ENCODE measurements at regions not wholly inside any gene's neighbourhood (a gene's known extent, or its start where the extent isn't known, plus 50 kb on each side); places are given as distances from the start of the nearest gene placed in this dataset.

DNA sequence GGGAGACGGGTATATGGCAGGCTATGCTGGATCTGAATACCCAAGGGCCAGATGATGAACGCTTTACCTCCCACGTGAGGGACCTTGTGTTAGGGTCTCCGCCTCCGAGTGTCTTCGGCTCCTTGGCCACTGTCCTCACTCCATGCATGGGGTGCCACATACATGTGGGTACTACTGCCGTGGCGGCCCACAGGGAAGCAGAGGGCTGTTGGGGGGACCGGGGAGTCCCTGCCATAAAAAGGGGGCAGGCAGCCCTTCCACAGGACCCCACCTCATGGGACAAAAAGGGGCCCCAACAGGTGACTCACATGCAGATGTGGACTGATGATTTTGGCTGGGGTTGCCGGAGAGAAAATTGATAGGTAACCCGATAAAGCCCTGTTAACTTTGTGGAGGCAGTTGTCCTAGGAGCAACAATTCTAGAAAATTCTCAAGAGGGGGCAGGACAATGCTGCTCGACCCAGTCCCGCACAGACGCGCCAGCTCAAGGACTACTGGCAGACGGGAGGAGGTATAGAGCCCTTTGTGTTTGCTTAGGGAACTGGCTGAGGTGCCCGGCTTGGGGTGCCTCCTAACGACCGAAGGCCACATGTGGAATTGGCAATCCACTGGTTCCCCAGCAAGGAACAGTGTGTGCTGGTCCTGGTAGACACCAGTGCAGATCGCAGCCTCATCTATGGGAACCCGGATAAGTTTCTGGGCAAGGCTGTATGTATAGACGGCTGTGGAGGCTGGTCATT, 695.7 kb upstream of the AGA start:
- H3K36me3 ChIP-seq = no peaks in the 10 kb centered on the region
- TF ChIP-seq, protein P1, sequence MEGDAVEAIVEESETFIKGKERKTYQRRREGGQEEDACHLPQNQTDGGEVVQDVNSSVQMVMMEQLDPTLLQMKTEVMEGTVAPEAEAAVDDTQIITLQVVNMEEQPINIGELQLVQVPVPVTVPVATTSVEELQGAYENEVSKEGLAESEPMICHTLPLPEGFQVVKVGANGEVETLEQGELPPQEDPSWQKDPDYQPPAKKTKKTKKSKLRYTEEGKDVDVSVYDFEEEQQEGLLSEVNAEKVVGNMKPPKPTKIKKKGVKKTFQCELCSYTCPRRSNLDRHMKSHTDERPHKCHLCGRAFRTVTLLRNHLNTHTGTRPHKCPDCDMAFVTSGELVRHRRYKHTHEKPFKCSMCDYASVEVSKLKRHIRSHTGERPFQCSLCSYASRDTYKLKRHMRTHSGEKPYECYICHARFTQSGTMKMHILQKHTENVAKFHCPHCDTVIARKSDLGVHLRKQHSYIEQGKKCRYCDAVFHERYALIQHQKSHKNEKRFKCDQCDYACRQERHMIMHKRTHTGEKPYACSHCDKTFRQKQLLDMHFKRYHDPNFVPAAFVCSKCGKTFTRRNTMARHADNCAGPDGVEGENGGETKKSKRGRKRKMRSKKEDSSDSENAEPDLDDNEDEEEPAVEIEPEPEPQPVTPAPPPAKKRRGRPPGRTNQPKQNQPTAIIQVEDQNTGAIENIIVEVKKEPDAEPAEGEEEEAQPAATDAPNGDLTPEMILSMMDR (IDR thresholded peaks at IDR 0.05; ENCODE audit: low read depth, low read length) = no peak

GRCh38 chr4:178138491-178138890, 696.3 kb upstream of the AGA start:
- TF ChIP-seq, protein P1 (IDR thresholded peaks at IDR 0.05; ENCODE audit: low read depth, low read length) = no peak
- DNase-seq = no peak
- no peak overlapping the region for H3K4me3 ChIP-seq (ENCODE audit: low read depth, low read length)
- H3K27me3 ChIP-seq (ENCODE audit: insufficient read depth, low read depth, severe bottlenecking) = peaks cover 98% of the 10 kb centered on the region
- no peak overlapping the region for H3K27ac ChIP-seq
- peaks cover 3% of the 10 kb centered on the region for H3K9me3 ChIP-seq (ENCODE audit: severe bottlenecking)
- H3K36me3 ChIP-seq = no peaks in the 10 kb centered on the region

More for the DNA sequence above, 695.7 kb upstream of the AGA start:
- DNase-seq = no peak
- no peak overlapping the region for H3K4me3 ChIP-seq (ENCODE audit: low read depth, low read length)
- H3K9me3 ChIP-seq (ENCODE audit: severe bottlenecking) = peaks cover 3% of the 10 kb centered on the region
- peaks cover 94% of the 10 kb centered on the region for H3K27me3 ChIP-seq (ENCODE audit: insufficient read depth, low read depth, severe bottlenecking)
- no peak overlapping the region for H3K27ac ChIP-seq

DNA sequence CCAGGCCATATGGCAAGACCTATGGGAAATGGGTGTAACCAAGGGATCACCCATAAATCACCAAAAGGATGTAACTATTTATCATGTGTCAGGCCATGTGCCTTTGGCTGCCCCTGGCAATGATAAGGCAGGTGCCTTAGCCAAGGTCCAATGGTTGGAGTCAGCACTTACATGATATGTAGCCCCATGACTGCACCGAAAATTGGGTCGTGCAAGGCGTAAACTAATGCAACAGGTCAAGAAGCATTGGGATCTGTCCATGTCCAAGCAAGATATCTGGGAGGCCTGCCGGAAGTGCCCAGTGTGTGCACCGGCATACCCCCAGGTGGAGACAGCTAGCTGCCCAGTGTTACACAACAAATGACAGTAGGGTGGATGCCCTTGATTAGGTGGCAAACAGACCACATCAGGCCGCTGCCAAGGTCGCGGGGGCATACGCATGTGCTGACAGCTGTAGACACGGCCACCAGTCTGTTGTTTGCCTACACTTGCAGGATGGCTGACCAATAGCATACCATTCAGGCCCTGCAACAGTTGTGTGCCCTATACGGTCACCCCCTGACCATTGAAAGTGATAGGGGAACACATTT, 698.2 kb upstream of the AGA start:
- no peak overlapping the region for H3K27ac ChIP-seq
- no peak overlapping the region for H3K4me3 ChIP-seq (ENCODE audit: low read depth, low read length)
- peaks cover 3% of the 10 kb centered on the region for H3K9me3 ChIP-seq (ENCODE audit: severe bottlenecking)
- TF ChIP-seq, protein P1 (IDR thresholded peaks at IDR 0.05; ENCODE audit: low read depth, low read length) = no peak
- DNase-seq = no peak
- peaks cover 100% of the 10 kb centered on the region for H3K27me3 ChIP-seq (ENCODE audit: insufficient read depth, low read depth, severe bottlenecking)
- no peaks in the 10 kb centered on the region for H3K36me3 ChIP-seq

DNA sequence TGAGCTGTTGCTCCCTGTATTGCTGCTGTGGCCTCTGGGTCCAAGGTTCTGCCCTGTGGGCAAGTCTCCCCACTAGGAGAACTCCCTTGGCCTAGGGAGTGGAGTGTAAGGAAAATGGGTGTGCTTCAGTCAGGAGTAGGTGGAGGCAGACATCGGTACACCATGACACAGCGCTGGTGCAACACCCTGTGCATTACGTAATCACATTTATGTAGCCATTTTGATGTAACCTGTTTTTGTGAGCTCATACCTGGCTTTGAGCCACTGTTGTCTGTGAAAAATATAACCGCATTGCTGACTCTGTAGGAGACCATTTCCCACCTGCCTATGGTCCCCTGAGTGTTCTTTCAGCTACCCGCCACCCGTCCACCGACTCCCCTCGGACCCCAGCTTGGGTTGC, 700.5 kb upstream of the AGA start:
- TF ChIP-seq, protein P1 (IDR thresholded peaks at IDR 0.05; ENCODE audit: low read depth, low read length) = no peak
- H3K27ac ChIP-seq = no peak overlapping the region

GRCh38 chr4:178148106-178148505, 705.9 kb upstream of the AGA start:
- no peak for DNase-seq

More for the DNA sequence above, 700.5 kb upstream of the AGA start:
- H3K4me3 ChIP-seq (ENCODE audit: low read depth, low read length) = no peak overlapping the region
- no peaks in the 10 kb centered on the region for H3K36me3 ChIP-seq
- H3K27me3 ChIP-seq (ENCODE audit: insufficient read depth, low read depth, severe bottlenecking) = peaks cover 99% of the 10 kb centered on the region
- DNase-seq = no peak
- peaks cover 3% of the 10 kb centered on the region for H3K9me3 ChIP-seq (ENCODE audit: severe bottlenecking)

More at GRCh38 chr4:178148106-178148505, 705.9 kb upstream of the AGA start:
- no peak overlapping the region for H3K27ac ChIP-seq
- TF ChIP-seq, protein P1 (IDR thresholded peaks at IDR 0.05; ENCODE audit: low read depth, low read length) = no peak
- no peak overlapping the region for H3K4me3 ChIP-seq (ENCODE audit: low read depth, low read length)
- H3K36me3 ChIP-seq = no peaks in the 10 kb centered on the region
- H3K27me3 ChIP-seq (ENCODE audit: insufficient read depth, low read depth, severe bottlenecking) = peaks cover 81% of the 10 kb centered on the region
- no peaks in the 10 kb centered on the region for H3K9me3 ChIP-seq (ENCODE audit: severe bottlenecking)
